Activated naive CD4-positive, alpha-beta T cell treated with anti-CD3 and anti-CD28 coated beads, Interleukin-2, amount 10 ng/mL, durations not matched to agents 7 days and 5 days (primary cell): ENCODE measurements at regions not wholly inside any gene's neighbourhood (a gene's known extent, or its start where the extent isn't known, plus 50 kb on each side); places are given as distances from the start of the nearest gene placed in this dataset.

ENCODE experiments used
- CTCF ChIA-PET: fragments of 350-600 bp; sonication (Branson Sonifier 250); formaldehyde crosslinking; loops from one replicate; lab custom pipeline; 2021; ENCODE audit warnings: antibody characterized with exemption; lab: Charles Lee
- DNase-seq: peaks from one replicate; pipeline ENCODE4 v3.0.0-alpha.2; 2020
- H3K27ac Mint-ChIP-seq: one replicate; pipeline ENCODE4 v1.8.0; 2021; ENCODE audit warnings: mild to moderate bottlenecking, moderate library complexity, mixed read lengths
- H3K27me3 Mint-ChIP-seq: one replicate; pipeline ENCODE4 v1.8.0; 2021; ENCODE audit warnings: mild to moderate bottlenecking, mixed read lengths
- H3K36me3 Mint-ChIP-seq: one replicate; pipeline ENCODE4 v1.8.0; 2021; ENCODE audit warnings: mixed read lengths
- H3K4me1 Mint-ChIP-seq: one replicate; pipeline ENCODE4 v1.8.0; 2021; ENCODE audit warnings: mixed read lengths
- H3K4me3 Mint-ChIP-seq: one replicate; pipeline ENCODE4 v1.8.0; 2021; ENCODE audit warnings: mild to moderate bottlenecking, moderate library complexity, mixed read lengths
- H3K9me3 Mint-ChIP-seq: one replicate; pipeline ENCODE4 v1.8.0; 2021; ENCODE audit warnings: mixed read lengths

GRCh38 chr2:71746946-71747501, 293.7 kb downstream of the DYSF start:
- Mint-ChIP-seq H3K9me3 (no peaks in the 10 kb centered on the region), H3K4me3 (no peak overlapping the region), H3K4me1 (no peaks in the 10 kb centered on the region), H3K27ac (no peak overlapping the region), H3K36me3 (no peaks in the 10 kb centered on the region), H3K27me3 (no peaks in the 10 kb centered on the region)
- no peak for DNase-seq
- CTCF ChIA-PET, result no interaction called here

GRCh38 chr2:71744781-71745180, 291.4 kb downstream of the DYSF start:
- CTCF ChIA-PET, result no interaction called here
- Mint-ChIP-seq H3K4me1 (no peaks in the 10 kb centered on the region), H3K4me3 (no peak overlapping the region), H3K27me3 (no peaks in the 10 kb centered on the region), H3K36me3 (no peaks in the 10 kb centered on the region), H3K9me3 (no peaks in the 10 kb centered on the region), H3K27ac (no peak overlapping the region)
- no peak for DNase-seq

- no peaks in the 10 kb centered on the region for H3K9me3 Mint-ChIP-seq
- H3K27ac Mint-ChIP-seq, result no peak overlapping the region
- CTCF ChIA-PET, result no interaction called here
- no peak overlapping the region for H3K4me3 Mint-ChIP-seq
- DNase-seq, result no peak
- no peaks in the 10 kb centered on the region for H3K27me3 Mint-ChIP-seq
- H3K36me3 Mint-ChIP-seq, result no peaks in the 10 kb centered on the region
- no peaks in the 10 kb centered on the region for H3K4me1 Mint-ChIP-seq
These were observed 290.8 kb downstream of the DYSF start for GRCh38 chr2:71743995-71744675.

- Mint-ChIP-seq H3K9me3 (no peaks in the 10 kb centered on the region), H3K27ac (no peak overlapping the region), H3K36me3 (no peaks in the 10 kb centered on the region), H3K4me3 (no peak overlapping the region), H3K4me1 (no peaks in the 10 kb centered on the region), H3K27me3 (no peaks in the 10 kb centered on the region)
- CTCF ChIA-PET, result no interaction called here
- DNase-seq, result no peak
These were observed 289.7 kb downstream of the DYSF start for GRCh38 chr2:71742953-71743601.

GRCh38 chr2:71736986-71737385, 283.6 kb downstream of the DYSF start:
- Mint-ChIP-seq H3K4me1 (no peaks in the 10 kb centered on the region), H3K9me3 (no peaks in the 10 kb centered on the region), H3K4me3 (no peak overlapping the region), H3K27me3 (no peaks in the 10 kb centered on the region), H3K36me3 (no peaks in the 10 kb centered on the region), H3K27ac (no peak overlapping the region)
- CTCF ChIA-PET, result no interaction called here
- no peak for DNase-seq

GRCh38 chr2:71736091-71736861, 282.9 kb downstream of the DYSF start:
- CTCF ChIA-PET, result no interaction called here
- Mint-ChIP-seq H3K27ac (no peak overlapping the region), H3K4me1 (no peaks in the 10 kb centered on the region)

More at GRCh38 chr2:71736091-71736861, 282.9 kb downstream of the DYSF start:
- no peak overlapping the region for H3K4me3 Mint-ChIP-seq
- H3K36me3 Mint-ChIP-seq, result no peaks in the 10 kb centered on the region
- no peaks in the 10 kb centered on the region for H3K27me3 Mint-ChIP-seq
- no peaks in the 10 kb centered on the region for H3K9me3 Mint-ChIP-seq
- DNase-seq, result no peak
